ENCODE measurements at regions not wholly inside any gene's neighbourhood (a gene's known extent, or its start where the extent isn't known, plus 50 kb on each side); places are given as distances from the start of the nearest gene placed in this dataset.

- DNase-seq (ENCODE audit: low read depth in 2 of 2): no peak
These were observed 137.3 kb downstream of the TWIST2 start for GRCh38 chr2:238985041-238985729.

GRCh38 chr2:238985931-238986446 lies 138.1 kb downstream of the TWIST2 start:
- DNase-seq (ENCODE audit: low read depth in 2 of 2): no peak

- DNase-seq (ENCODE audit: low read depth in 2 of 2): no peak
These were observed 138.8 kb downstream of the TWIST2 start for GRCh38 chr2:238986491-238987351.

- DNase-seq (ENCODE audit: low read depth in 2 of 2): no peak
These were observed 139.6 kb downstream of the TWIST2 start for GRCh38 chr2:238987352-238987981.

GRCh38 chr2:238988105-238988504 lies 140.2 kb downstream of the TWIST2 start:
- DNase-seq (ENCODE audit: low read depth in 2 of 2): no peak

GRCh38 chr2:238988752-238989151 lies 140.9 kb downstream of the TWIST2 start:
- no peak for DNase-seq (ENCODE audit: low read depth in 2 of 2)

- DNase-seq (ENCODE audit: low read depth in 2 of 2): no peak
These were observed 141.6 kb downstream of the TWIST2 start for GRCh38 chr2:238989484-238989883.

GRCh38 chr2:238994432-238994831 lies 146.5 kb downstream of the TWIST2 start:
- DNase-seq (ENCODE audit: low read depth in 2 of 2): no peak

- DNase-seq (ENCODE audit: low read depth in 2 of 2): no peak
These were observed 147.0 kb downstream of the TWIST2 start for GRCh38 chr2:238994876-238995275.

- no peak for DNase-seq (ENCODE audit: low read depth in 2 of 2)
These were observed 147.7 kb downstream of the TWIST2 start for GRCh38 chr2:238995634-238996033.

- DNase-seq (ENCODE audit: low read depth in 2 of 2): no peak
These were observed 148.6 kb downstream of the TWIST2 start for GRCh38 chr2:238996331-238997136.

GRCh38 chr2:238997137-238997390 lies 149.2 kb downstream of the TWIST2 start:
- DNase-seq (ENCODE audit: low read depth in 2 of 2): no peak

GRCh38 chr2:238997684-238998083 lies 149.8 kb downstream of the TWIST2 start:
- DNase-seq (ENCODE audit: low read depth in 2 of 2): no peak

Data from stimulated activated CD8-positive, alpha-beta memory T cell treated with anti-CD3 and anti-CD28 coated beads, Interleukin-7, amount 100 ng/mL, for 4 hours (primary cell).